Dedifferentiated amniotic fluid mesenchymal stem cell (primary cell): ENCODE measurements at regions not wholly inside any gene's neighbourhood (a gene's known extent, or its start where the extent isn't known, plus 50 kb on each side); places are given as distances from the start of the nearest gene placed in this dataset.

Experiments used
- DNase-seq: peaks from one replicate; pipeline ENCODE4 v3.0.0-alpha.2; 2016; ENCODE audit errors: extremely low spot score

- no peak for DNase-seq
These were observed 2164.8 kb downstream of the LRRC4C start for GRCh38 chr11:39294648-39295047.

- DNase-seq = no peak
These were observed 2171.4 kb downstream of the LRRC4C start for GRCh38 chr11:39288011-39288410.

GRCh38 chr11:39268176-39268690 lies 2191.2 kb downstream of the LRRC4C start:
- no peak for DNase-seq

GRCh38 chr11:39255648-39256047 lies 2203.8 kb downstream of the LRRC4C start:
- DNase-seq = no peak

- DNase-seq = no peak
These were observed 2209.7 kb downstream of the LRRC4C start for GRCh38 chr11:39249566-39250365.

GRCh38 chr11:39247570-39248137 lies 2211.8 kb downstream of the LRRC4C start:
- no peak for DNase-seq

GRCh38 chr11:39239553-39239952 lies 2219.9 kb downstream of the LRRC4C start:
- DNase-seq = no peak

- no peak for DNase-seq
These were observed 2222.5 kb downstream of the LRRC4C start for GRCh38 chr11:39236916-39237315.

GRCh38 chr11:39221550-39222138 lies 2237.8 kb downstream of the LRRC4C start:
- DNase-seq = no peak

- DNase-seq = no peak
These were observed 2238.8 kb downstream of the LRRC4C start for GRCh38 chr11:39220501-39221230.

GRCh38 chr11:39220069-39220468 lies 2239.4 kb downstream of the LRRC4C start:
- DNase-seq = no peak

GRCh38 chr11:39209981-39210380 lies 2249.5 kb downstream of the LRRC4C start:
- no peak for DNase-seq

GRCh38 chr11:39205236-39205995 lies 2254.0 kb downstream of the LRRC4C start:
- DNase-seq = no peak

- DNase-seq = no peak
These were observed 2266.8 kb downstream of the LRRC4C start for GRCh38 chr11:39192671-39193070.

GRCh38 chr11:39190751-39191150 lies 2268.7 kb downstream of the LRRC4C start:
- DNase-seq = no peak

- DNase-seq = no peak
These were observed 2281.8 kb downstream of the LRRC4C start for GRCh38 chr11:39177678-39178077.

GRCh38 chr11:39174965-39175364 lies 2284.5 kb downstream of the LRRC4C start:
- DNase-seq = no peak

- DNase-seq = no peak
These were observed 2285.3 kb downstream of the LRRC4C start for GRCh38 chr11:39174196-39174595.

GRCh38 chr11:39165021-39165420 lies 2294.4 kb downstream of the LRRC4C start:
- no peak for DNase-seq

- no peak for DNase-seq
These were observed 2310.2 kb downstream of the LRRC4C start for GRCh38 chr11:39149214-39149613.

GRCh38 chr11:39145346-39145745 lies 2314.1 kb downstream of the LRRC4C start:
- DNase-seq = no peak
